ENCODE measurements at regions not wholly inside any gene's neighbourhood (a gene's known extent, or its start where the extent isn't known, plus 50 kb on each side); places are given as distances from the start of the nearest gene placed in this dataset.

GRCh38 chr2:56082665-56083064 is 101.1 kb upstream of the CCDC85A start:
- Histone ChIP-seq H3K4me3 (no peak overlapping the region), H3K27ac (no peak overlapping the region), H3K4me1 (no peaks in the 10 kb centered on the region), H3K36me3 (ENCODE audit: low read depth, missing control alignments) (no peaks in the 10 kb centered on the region), H3K27me3 (no peaks in the 10 kb centered on the region), H3K9me3 (no peaks in the 10 kb centered on the region)
- no peak for TF ChIP-seq POLR2A (IDR thresholded peaks at IDR 0.05)
- no peak for TF ChIP-seq CTCF (IDR thresholded peaks at IDR 0.05)
- intact Hi-C loops (cut with DNase I; ENCODE audit: low total_unique reads): no loop called here
- 80 to 86% methylated on average over 4 of the region's 4 CpGs for WGBS, 2 donors
- DNase-seq: no peak

GRCh38 chr2:56084111-56084901 is 99.5 kb upstream of the CCDC85A start:
- Histone ChIP-seq H3K36me3 (ENCODE audit: low read depth, missing control alignments) (no peaks in the 10 kb centered on the region), H3K4me1 (no peaks in the 10 kb centered on the region), H3K27me3 (no peaks in the 10 kb centered on the region), H3K9me3 (no peaks in the 10 kb centered on the region), H3K27ac (no peak overlapping the region), H3K4me3 (no peak overlapping the region)
- DNase-seq: no peak
- intact Hi-C loops (cut with DNase I; ENCODE audit: low total_unique reads): no loop called here
- 84 to 86% methylated on average over 5 of the region's 5 CpGs for WGBS, 2 donors
- TF ChIP-seq CTCF (IDR thresholded peaks at IDR 0.05) (no peak), POLR2A (IDR thresholded peaks at IDR 0.05) (no peak)

GRCh38 chr2:56086336-56086735 is 97.5 kb upstream of the CCDC85A start:
- WGBS, 2 donors: 84 to 87% methylated on average over 7 of the region's 7 CpGs
- no peak for DNase-seq
- no peak overlapping the region for H3K4me3 ChIP-seq
- no peaks in the 10 kb centered on the region for H3K27me3 ChIP-seq
- H3K27ac ChIP-seq: no peak overlapping the region
- no peaks in the 10 kb centered on the region for H3K9me3 ChIP-seq
- TF ChIP-seq CTCF (IDR thresholded peaks at IDR 0.05) (no peak), POLR2A (IDR thresholded peaks at IDR 0.05) (no peak)
- no peaks in the 10 kb centered on the region for H3K4me1 ChIP-seq
- intact Hi-C loops (cut with DNase I; ENCODE audit: low total_unique reads): no loop called here
- no peaks in the 10 kb centered on the region for H3K36me3 ChIP-seq (ENCODE audit: low read depth, missing control alignments)

- Histone ChIP-seq H3K27ac (no peak overlapping the region), H3K9me3 (no peaks in the 10 kb centered on the region), H3K27me3 (no peaks in the 10 kb centered on the region), H3K36me3 (ENCODE audit: low read depth, missing control alignments) (no peaks in the 10 kb centered on the region), H3K4me1 (no peaks in the 10 kb centered on the region), H3K4me3 (no peak overlapping the region)
- no peak for TF ChIP-seq POLR2A (IDR thresholded peaks at IDR 0.05)
- TF ChIP-seq CTCF (IDR thresholded peaks at IDR 0.05): no peak
- 88 to 95% methylated on average over 4 of the region's 4 CpGs for WGBS, 2 donors
- intact Hi-C loops (cut with DNase I; ENCODE audit: low total_unique reads): no loop called here
- DNase-seq: no peak
Observed at GRCh38 chr2:56088411-56088810, 95.4 kb upstream of the CCDC85A start.

GRCh38 chr2:56089931-56090330 is 93.9 kb upstream of the CCDC85A start:
- DNase-seq: no peak
- H3K27ac ChIP-seq: no peak overlapping the region
- no peaks in the 10 kb centered on the region for H3K9me3 ChIP-seq
- 79 to 93% methylated on average over 3 of the region's 3 CpGs for WGBS, 2 donors
- no peak for TF ChIP-seq POLR2A (IDR thresholded peaks at IDR 0.05)
- TF ChIP-seq CTCF (IDR thresholded peaks at IDR 0.05): no peak
- no peak overlapping the region for H3K4me3 ChIP-seq
- H3K27me3 ChIP-seq: no peaks in the 10 kb centered on the region
- no peaks in the 10 kb centered on the region for H3K4me1 ChIP-seq
- intact Hi-C loops (cut with DNase I; ENCODE audit: low total_unique reads): no loop called here
- no peaks in the 10 kb centered on the region for H3K36me3 ChIP-seq (ENCODE audit: low read depth, missing control alignments)

All from testis (tissue), 2 donors.